HCT116 (cell line): ENCODE measurements at regions not wholly inside any gene's neighbourhood (a gene's known extent, or its start where the extent isn't known, plus 50 kb on each side); places are given as distances from the start of the nearest gene placed in this dataset.

Source experiments
- ATAC-seq: fragments of 200-7000 bp; cut with Tn5 transposase; 2 replicates; pipeline ENCODE4 v1.9.1; 2020; ENCODE audit warnings: mild to moderate bottlenecking, moderate library complexity
- BruUV-seq: library from RNA; stranded (reverse); fragments of 400-500 nt; replicated peaks from 2 replicates; lab custom pipeline; 2021; lab: Mats Ljungman, UMichigan
- CTCF ChIA-PET: fragments of 300-600 bp; sonication (Branson Sonifier 250); formaldehyde crosslinking; loops from one replicate; lab custom pipeline; 2021; ENCODE audit warnings: antibody characterized with exemption; lab: Charles Lee
- POLR2A ChIA-PET: fragments of 300-600, 350-600 bp; sonication (Branson Sonifier 250); formaldehyde crosslinking; loops from one replicate; lab custom pipeline; 2021; ENCODE audit warnings: antibody characterized with exemption; lab: Charles Lee
- RAD21 ChIA-PET, 2 experiments: fragments of 300-600 bp; sonication (Branson Sonifier 250); formaldehyde crosslinking; loops; one replicate each; lab custom pipeline; 2023; ENCODE audit warnings: low total read pairs in 2 of 2; ENCODE audit not compliant: uncharacterized antibody in 2 of 2, unreplicated experiment in 2 of 2, low non-redundant PET in 1 of 2; lab: Charles Lee
- DNase-seq: peaks from one replicate; pipeline ENCODE4 v3.0.0-alpha.2; 2010; ENCODE audit warnings: low read depth, low spot score
- H2AFZ ChIP-seq: fragments of 200-600 bp; shearing (Covaris generic), sonication (generic); 2 replicates; pipeline ENCODE4 v1.6.1; 2017; ENCODE audit warnings: low read depth, mixed run types, mixed read lengths, antibody characterized with exemption, low read length; ENCODE audit not compliant: poor library complexity, severe bottlenecking
- H3K27ac ChIP-seq: 2 replicates; pipeline ENCODE4 v1.5.1; 2012; ENCODE audit warnings: low read depth, low read length
- H3K27me3 ChIP-seq: fragments of 200-600 bp; sonication (generic); 2 replicates; pipeline ENCODE4 v1.6.1; 2016; ENCODE audit warnings: mixed run types, low read length, mixed read lengths; ENCODE audit not compliant: insufficient read depth
- H3K36me3 ChIP-seq, 2 experiments: fragments of 200-500 bp in 1 of 2; fragments of 200-600 bp in 1 of 2; sonication (Bioruptor generic) in 1 of 2; sonication (generic) in 1 of 2; 2 replicates each; pipeline versions ENCODE4 v1.5.1 to v1.6.1; 2014 to 2016; ENCODE audit warnings: low read length in 2 of 2, inconsistent platforms in 1 of 2, mixed read lengths in 1 of 2, mixed run types in 1 of 2; ENCODE audit not compliant: insufficient read depth in 2 of 2, control insufficient read depth in 1 of 2
- H3K4me1 ChIP-seq, 2 experiments: fragments of 200-600 bp in 1 of 2; sonication (generic) in 1 of 2; 2 replicates each; pipeline versions ENCODE4 v1.5.1 to v1.6.1; 2012 to 2017; ENCODE audit warnings: low read length in 2 of 2, inconsistent platforms in 1 of 2, mild to moderate bottlenecking in 1 of 2, mixed read lengths in 1 of 2, mixed run types in 1 of 2, moderate library complexity in 1 of 2; ENCODE audit not compliant: insufficient read depth in 2 of 2, control insufficient read depth in 1 of 2
- H3K4me2 ChIP-seq: fragments of 200-600 bp; sonication (generic); 2 replicates; pipeline ENCODE4 v1.6.1; 2017; ENCODE audit warnings: mixed run types, low read length, mixed read lengths
- H3K4me3 ChIP-seq, 2 experiments: fragments of 200-600 bp in 1 of 2; sonication (generic) in 1 of 2; replicated peaks in 1 of 2; 2 replicates each; pipeline ENCODE4 v1.5.1; 2011 to 2016; ENCODE audit warnings: low read length in 2 of 2, control low read depth in 1 of 2, low read depth in 1 of 2, mild to moderate bottlenecking in 1 of 2, mixed read lengths in 1 of 2, mixed run types in 1 of 2
- H3K79me2 ChIP-seq: fragments of 200-600 bp; sonication (generic); 2 replicates; pipeline ENCODE4 v1.6.1; 2017; ENCODE audit warnings: mild to moderate bottlenecking, mixed run types, low read length, moderate library complexity, mixed read lengths; ENCODE audit not compliant: insufficient read depth
- H3K9ac ChIP-seq: fragments of 200-600 bp; sonication (generic); 2 replicates; pipeline ENCODE4 v1.6.1; 2016; ENCODE audit warnings: low read length, mixed read lengths
- H3K9me2 ChIP-seq: fragments of 200-600 bp; sonication (generic), shearing (Covaris generic); 2 replicates; pipeline ENCODE4 v1.6.1; 2017; ENCODE audit warnings: mixed run types, mild to moderate bottlenecking, moderate library complexity; ENCODE audit not compliant: insufficient read depth
- H3K9me3 ChIP-seq, 2 experiments: fragments of 200-500 bp in 1 of 2; fragments of 200-600 bp in 1 of 2; sonication (Bioruptor generic) in 1 of 2; sonication (generic) in 1 of 2; 2 replicates each; pipeline ENCODE4 v1.6.1; 2014 to 2017; ENCODE audit warnings: low read length in 2 of 2, mixed read lengths in 2 of 2, inconsistent platforms in 1 of 2, low read depth in 1 of 2, mild to moderate bottlenecking in 1 of 2, mixed run types in 1 of 2, moderate library complexity in 1 of 2; ENCODE audit not compliant: control insufficient read depth in 1 of 2, insufficient read depth in 1 of 2
- H4K20me1 ChIP-seq: fragments of 200-600 bp; sonication (generic), shearing (Covaris generic); 2 replicates; pipeline ENCODE4 v1.6.1; 2017; ENCODE audit warnings: mixed run types, mild to moderate bottlenecking, moderate library complexity; ENCODE audit not compliant: insufficient read depth
- ATF3 ChIP-seq: IDR thresholded peaks from 2 replicates; pipeline ENCODE4 v1.6.1; 2012
- CTCF ChIP-seq, 3 experiments: fragments of 200-600 bp in 1 of 3; sonication (generic) in 1 of 3; IDR thresholded peaks in 2 of 3; conservative IDR thresholded peaks in 1 of 3; 2 replicates each; pipeline ENCODE4 v1.5.1; 2012 to 2017; ENCODE audit warnings: low read depth in 2 of 3, low read length in 2 of 3, antibody characterized with exemption in 1 of 3, borderline replicate concordance in 1 of 3, control low read depth in 1 of 3, mild to moderate bottlenecking in 1 of 3, mixed read lengths in 1 of 3, mixed run types in 1 of 3, moderate library complexity in 1 of 3; ENCODE audit not compliant: insufficient read depth in 1 of 3
- EGR1 ChIP-seq: IDR thresholded peaks from 2 replicates; pipeline ENCODE4 v1.6.1; 2012; ENCODE audit warnings: low read depth
- EZH2phosphoT487 ChIP-seq: fragments of 200-600 bp; IDR thresholded peaks from 2 replicates; pipeline ENCODE4 v1.6.1; 2018; ENCODE audit warnings: antibody characterized with exemption, borderline replicate concordance
- FOSL1 ChIP-seq: IDR thresholded peaks from 2 replicates; pipeline ENCODE4 v1.6.1; 2012; ENCODE audit warnings: low read depth
- JUND ChIP-seq: IDR thresholded peaks from 2 replicates; pipeline ENCODE4 v1.6.1; 2012
- RAD21 ChIP-seq: IDR thresholded peaks from 2 replicates; pipeline ENCODE4 v1.6.1; 2012; ENCODE audit warnings: low read depth, mild to moderate bottlenecking
- SIN3A ChIP-seq: IDR thresholded peaks from 2 replicates; pipeline ENCODE4 v1.6.1; 2012; ENCODE audit warnings: low read depth
- SRF ChIP-seq: IDR thresholded peaks from 2 replicates; pipeline ENCODE4 v1.6.1; 2012; ENCODE audit warnings: low read depth
- TCF7L2 ChIP-seq: IDR thresholded peaks from 2 replicates; pipeline ENCODE4 v1.7.0; 2011; ENCODE audit warnings: borderline replicate concordance, inconsistent platforms; ENCODE audit not compliant: insufficient read depth, insufficient read length; ENCODE audit errors: extremely low read depth
- YY1 ChIP-seq: IDR thresholded peaks from 2 replicates; pipeline ENCODE4 v1.6.1; 2011; ENCODE audit warnings: low read length, low read depth, moderate library complexity, mild to moderate bottlenecking; ENCODE audit not compliant: insufficient replicate concordance; ENCODE audit errors: extremely low read depth
- ZBTB33 ChIP-seq: IDR thresholded peaks from 2 replicates; pipeline ENCODE4 v1.6.1; 2011; ENCODE audit warnings: mild to moderate bottlenecking, low read length, moderate library complexity; ENCODE audit not compliant: insufficient replicate concordance; ENCODE audit errors: extremely low read depth
- ZFX ChIP-seq: fragments of 450-650 bp; IDR thresholded peaks from 2 replicates; pipeline ENCODE4 v1.6.1; 2017
- ZNF274 ChIP-seq: fragments of 200-500 bp; sonication (Bioruptor generic); IDR thresholded peaks from 2 replicates; pipeline ENCODE4 v1.6.1; 2014; ENCODE audit warnings: mild to moderate bottlenecking, low read depth, low read length, inconsistent platforms
- intact Hi-C: fragments of 100-400 bp; cut with micrococcal nuclease; formaldehyde crosslinking; loops from 2 replicates; pipeline ENCODE4 v1.10.0; 2022

- no peak overlapping the region for H3K9ac ChIP-seq
- ATAC-seq (no peak), DNase-seq (no peak)
- H3K4me1 ChIP-seq = no peaks in the 10 kb centered on the region
- no peak overlapping the region for H3K4me3 ChIP-seq
- no peaks in the 10 kb centered on the region for H4K20me1 ChIP-seq
- TF ChIP-seq ZNF274 = no peak
- TF ChIP-seq ZBTB33 = no peak
- TF ChIP-seq EZH2phosphoT487 = no peak
- TF ChIP-seq SIN3A = no peak
- no peak for TF ChIP-seq YY1
- TF ChIP-seq EGR1 = no peak
- no peak for TF ChIP-seq SRF
- no peak for TF ChIP-seq TCF7L2
- H3K27ac ChIP-seq = no peak overlapping the region
- intact Hi-C loops = no loop called here
- H3K9me2 ChIP-seq = no peaks in the 10 kb centered on the region
- H3K27me3 ChIP-seq = no peaks in the 10 kb centered on the region
- no peaks in the 10 kb centered on the region for H3K36me3 ChIP-seq
- ChIA-PET RAD21 (no interaction called here), CTCF (no interaction called here), POLR2A (interaction anchor here (0.7 kb wide), 1 partner anchor 203 kb away, joined by 3 read pairs; no protein-coding TSS in a partner anchor)
- H3K79me2 ChIP-seq = no peaks in the 10 kb centered on the region
- H2AFZ ChIP-seq = no peak overlapping the region
- H3K4me2 ChIP-seq = no peak overlapping the region
- H3K9me3 ChIP-seq = no peaks in the 10 kb centered on the region
- no TSS peak for BruUV-seq
These were observed 792.1 kb downstream of the DTWD2 start for GRCh38 chr5:118196229-118196628.

- Histone ChIP-seq H3K9me2 (no peaks in the 10 kb centered on the region), H3K4me3 (no peak overlapping the region), H3K27ac (no peak overlapping the region), H3K27me3 (no peaks in the 10 kb centered on the region), H3K36me3 (no peaks in the 10 kb centered on the region), H3K79me2 (no peaks in the 10 kb centered on the region), H4K20me1 (no peaks in the 10 kb centered on the region), H3K9ac (no peak overlapping the region), H2AFZ (peak overlapping the region; percentile 17), H3K4me2 (no peak overlapping the region), H3K9me3 (no peaks in the 10 kb centered on the region), H3K4me1 (no peaks in the 10 kb centered on the region)
- DNase-seq (no peak), ATAC-seq (no peak)
- no TSS peak for BruUV-seq
- intact Hi-C loops = no loop called here
- ChIA-PET POLR2A (no interaction called here), RAD21 (no interaction called here), CTCF (no interaction called here)
- TF ChIP-seq RAD21 (no peak), SRF (no peak), SIN3A (no peak), FOSL1 (no peak), ATF3 (no peak), JUND (no peak), ZBTB33 (no peak), YY1 (no peak), CTCF (IDR thresholded peaks at IDR 0.05 in 2 of 3, conservative IDR thresholded peaks at IDR 0.05 in 1 of 3; ENCODE audit: borderline replicate concordance in 1 of 3, insufficient read depth in 1 of 3, low read depth in 2 of 3, low read length in 2 of 3) (no peak), ZFX (no peak)
These were observed 793.1 kb downstream of the DTWD2 start for GRCh38 chr5:118195211-118195610.
